Keratinocyte (primary cell): ENCODE measurements at regions not wholly inside any gene's neighbourhood (a gene's known extent, or its start where the extent isn't known, plus 50 kb on each side); places are given as distances from the start of the nearest gene placed in this dataset.

ENCODE experiments used
- DNase-seq: peaks from one replicate; pipeline ENCODE4 v3.0.0-alpha.2; 2011; ENCODE audit warnings: low read depth, missing footprints, low spot score
- FAIRE-seq: peaks from 2 replicates; lab custom pipeline; 2011; peaks lifted over from hg19 to GRCh38; lab: Jason Lieb, UNC
- H2AFZ ChIP-seq: 2 replicates; pipeline ENCODE4 v1.6.0; 2012; ENCODE audit warnings: low read length, control low read depth, inconsistent platforms; ENCODE audit not compliant: control insufficient read depth
- H3K27ac ChIP-seq: 2 replicates; pipeline ENCODE4 v1.5.1; 2011; ENCODE audit warnings: low read length; ENCODE audit not compliant: control insufficient read depth, insufficient read depth
- H3K27me3 ChIP-seq: 3 replicates; pipeline ENCODE4 v1.6.0; 2011; ENCODE audit warnings: low read length; ENCODE audit not compliant: control insufficient read depth, insufficient read depth; ENCODE audit errors: extremely low read depth
- H3K36me3 ChIP-seq, 2 experiments: 2 replicates in 1 of 2; 3 replicates in 1 of 2; pipeline ENCODE4 v1.5.1; 2011; ENCODE audit warnings: low read length in 2 of 2, mild to moderate bottlenecking in 1 of 2; ENCODE audit not compliant: control insufficient read depth in 2 of 2, insufficient read depth in 2 of 2; ENCODE audit errors: extremely low read depth in 1 of 2
- H3K4me1 ChIP-seq: 3 replicates; pipeline ENCODE4 v1.5.1; 2011; ENCODE audit warnings: low read length; ENCODE audit not compliant: control insufficient read depth, insufficient read depth; ENCODE audit errors: extremely low read depth
- H3K4me2 ChIP-seq: 3 replicates; pipeline ENCODE4 v1.6.0; 2011; ENCODE audit warnings: low read depth, low read length; ENCODE audit not compliant: control insufficient read depth, insufficient read depth; ENCODE audit errors: extremely low read depth
- H3K4me3 ChIP-seq, 3 experiments: fragments of 200-600 bp in 1 of 3; sonication (generic) in 1 of 3; 2 replicates in 2 of 3; 3 replicates in 1 of 3; pipeline ENCODE4 v1.5.1; 2011 to 2016; ENCODE audit warnings: low read length in 3 of 3, mild to moderate bottlenecking in 3 of 3, control low read depth in 2 of 3, inconsistent platforms in 1 of 3, low read depth in 1 of 3, mixed read lengths in 1 of 3, mixed run types in 1 of 3, moderate library complexity in 1 of 3; ENCODE audit not compliant: control insufficient read depth in 2 of 3, insufficient read depth in 2 of 3; ENCODE audit errors: extremely low read depth in 1 of 3
- H3K79me2 ChIP-seq: 2 replicates; pipeline ENCODE4 v1.6.0; 2012; ENCODE audit warnings: low read length; ENCODE audit not compliant: control insufficient read depth, insufficient read depth
- H3K9ac ChIP-seq: 3 replicates; pipeline ENCODE4 v1.6.0; 2011; ENCODE audit warnings: low read length; ENCODE audit not compliant: control insufficient read depth, insufficient read depth; ENCODE audit errors: extremely low read depth
- H3K9me1 ChIP-seq: 3 replicates; pipeline ENCODE4 v1.6.0; 2011; ENCODE audit warnings: low read length; ENCODE audit not compliant: control insufficient read depth, insufficient read depth; ENCODE audit errors: extremely low read depth
- H3K9me3 ChIP-seq: 2 replicates; pipeline ENCODE4 v1.5.1; 2012; ENCODE audit warnings: low read depth, low read length; ENCODE audit not compliant: control insufficient read depth
- H4K20me1 ChIP-seq: 3 replicates; pipeline ENCODE4 v1.6.0; 2011; ENCODE audit warnings: low read length; ENCODE audit not compliant: control insufficient read depth, insufficient read depth; ENCODE audit errors: extremely low read depth
- EZH2 ChIP-seq: IDR thresholded peaks from one replicate; pipeline ENCODE4 v1.6.1; 2012; ENCODE audit warnings: inconsistent platforms, mild to moderate bottlenecking, low read length, moderate library complexity
- dilution Hi-C: fragments of 300-500 bp; cut with MboI; formaldehyde crosslinking; loops from one replicate; pipeline ENCODE4 v1.7.0; 2020; ENCODE audit warnings: low sequenced_read_pairs; ENCODE audit not compliant: extremely low pct_ligation_motif_present
- TF ChIP-seq, protein P1 (sequence below), 3 experiments: IDR thresholded peaks in 1 of 3; conservative IDR thresholded peaks in 1 of 3; optimal IDR thresholded peaks in 1 of 3; 2 replicates in 2 of 3; 3 replicates in 1 of 3; pipeline versions ENCODE3 to v1.5.1; 2011; ENCODE audit warnings: low read length in 3 of 3, mild to moderate bottlenecking in 3 of 3, moderate library complexity in 2 of 3, control low read depth in 1 of 3, inconsistent platforms in 1 of 3; ENCODE audit not compliant: insufficient read depth in 2 of 3; ENCODE audit errors: extremely low read depth in 1 of 3

DNA sequence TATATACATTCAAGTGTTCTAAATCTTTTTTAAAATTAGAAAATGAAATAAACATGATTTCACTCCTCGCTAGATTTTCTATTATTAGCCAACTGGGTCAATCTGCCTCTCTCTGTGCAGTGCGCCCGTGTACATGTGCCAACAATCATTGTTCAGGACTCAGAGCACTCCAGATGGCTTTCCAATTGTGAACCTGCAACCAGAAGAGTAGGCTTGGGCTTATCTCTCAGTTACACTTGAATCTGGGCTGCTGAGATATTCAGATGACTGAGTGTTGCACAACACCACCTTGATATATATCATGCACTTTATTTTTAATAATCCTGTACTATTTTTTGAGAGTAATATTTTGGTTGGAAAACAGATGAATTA lies 184.0 kb upstream of the FSTL5 start:
- H3K9me1 ChIP-seq: no peaks in the 10 kb centered on the region
- H4K20me1 ChIP-seq: no peaks in the 10 kb centered on the region
- H3K9me3 ChIP-seq: no peaks in the 10 kb centered on the region
- no peak overlapping the region for H3K27ac ChIP-seq
- FAIRE-seq (no peak), DNase-seq (no peak)
- no peaks in the 10 kb centered on the region for H3K79me2 ChIP-seq
- H3K4me1 ChIP-seq: no peaks in the 10 kb centered on the region
- no peak overlapping the region for H2AFZ ChIP-seq
- H3K27me3 ChIP-seq: no peaks in the 10 kb centered on the region
- dilution Hi-C loops: no loop called here
- no peak overlapping the region for H3K9ac ChIP-seq
- H3K4me2 ChIP-seq: no peak overlapping the region
- TF ChIP-seq EZH2: no peak
- TF ChIP-seq, protein P1, sequence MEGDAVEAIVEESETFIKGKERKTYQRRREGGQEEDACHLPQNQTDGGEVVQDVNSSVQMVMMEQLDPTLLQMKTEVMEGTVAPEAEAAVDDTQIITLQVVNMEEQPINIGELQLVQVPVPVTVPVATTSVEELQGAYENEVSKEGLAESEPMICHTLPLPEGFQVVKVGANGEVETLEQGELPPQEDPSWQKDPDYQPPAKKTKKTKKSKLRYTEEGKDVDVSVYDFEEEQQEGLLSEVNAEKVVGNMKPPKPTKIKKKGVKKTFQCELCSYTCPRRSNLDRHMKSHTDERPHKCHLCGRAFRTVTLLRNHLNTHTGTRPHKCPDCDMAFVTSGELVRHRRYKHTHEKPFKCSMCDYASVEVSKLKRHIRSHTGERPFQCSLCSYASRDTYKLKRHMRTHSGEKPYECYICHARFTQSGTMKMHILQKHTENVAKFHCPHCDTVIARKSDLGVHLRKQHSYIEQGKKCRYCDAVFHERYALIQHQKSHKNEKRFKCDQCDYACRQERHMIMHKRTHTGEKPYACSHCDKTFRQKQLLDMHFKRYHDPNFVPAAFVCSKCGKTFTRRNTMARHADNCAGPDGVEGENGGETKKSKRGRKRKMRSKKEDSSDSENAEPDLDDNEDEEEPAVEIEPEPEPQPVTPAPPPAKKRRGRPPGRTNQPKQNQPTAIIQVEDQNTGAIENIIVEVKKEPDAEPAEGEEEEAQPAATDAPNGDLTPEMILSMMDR (optimal IDR thresholded peaks at IDR 0.05 in 1 of 3, IDR thresholded peaks at IDR 0.05 in 1 of 3, conservative IDR thresholded peaks at IDR 0.05 in 1 of 3; ENCODE audit: extremely low read depth in 1 of 3, insufficient read depth in 2 of 3, low read length in 3 of 3): no peak
- no peak overlapping the region for H3K4me3 ChIP-seq
- no peaks in the 10 kb centered on the region for H3K36me3 ChIP-seq

DNA sequence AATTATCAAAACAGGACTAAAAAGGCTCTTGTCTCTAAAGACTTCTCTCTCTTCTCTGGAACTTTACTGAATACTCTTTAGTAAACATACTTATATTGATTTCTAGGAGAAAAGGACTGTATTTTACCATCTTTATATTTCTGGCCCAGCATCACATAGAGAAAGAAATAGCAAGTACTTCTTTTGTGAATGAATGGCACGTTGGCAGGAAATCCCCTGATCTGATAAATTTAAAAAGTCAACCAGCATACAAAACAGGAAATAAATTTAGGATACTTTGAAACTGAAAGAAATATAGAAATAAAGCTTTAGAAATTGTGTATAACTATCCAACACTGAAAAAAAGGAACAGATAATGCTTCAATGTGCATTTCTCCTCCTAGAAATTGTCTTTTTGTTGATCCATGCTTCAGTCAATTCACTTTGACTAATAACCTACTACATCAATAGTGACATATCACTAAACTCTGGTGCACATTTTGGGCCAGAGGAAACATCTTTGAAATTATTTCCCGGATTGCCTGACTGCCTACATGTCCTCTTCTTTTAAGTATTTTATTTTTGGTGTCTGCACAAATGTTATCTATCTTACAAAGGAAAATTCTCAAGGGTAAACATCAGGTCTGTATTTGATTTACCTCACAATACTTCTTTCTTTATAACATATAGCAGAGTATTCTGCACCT lies 183.5 kb upstream of the FSTL5 start:
- H3K27me3 ChIP-seq: no peaks in the 10 kb centered on the region
- H3K4me2 ChIP-seq: no peak overlapping the region
- no peak overlapping the region for H3K4me3 ChIP-seq
- no peak overlapping the region for H3K9ac ChIP-seq
- TF ChIP-seq EZH2: no peak
- TF ChIP-seq, protein P1 (optimal IDR thresholded peaks at IDR 0.05 in 1 of 3, IDR thresholded peaks at IDR 0.05 in 1 of 3, conservative IDR thresholded peaks at IDR 0.05 in 1 of 3; ENCODE audit: extremely low read depth in 1 of 3, insufficient read depth in 2 of 3, low read length in 3 of 3): no peak
- H3K36me3 ChIP-seq: no peaks in the 10 kb centered on the region
- dilution Hi-C loops: no loop called here
- no peaks in the 10 kb centered on the region for H3K4me1 ChIP-seq
- no peak overlapping the region for H2AFZ ChIP-seq
- FAIRE-seq: no peak
- no peaks in the 10 kb centered on the region for H4K20me1 ChIP-seq
- H3K79me2 ChIP-seq: no peaks in the 10 kb centered on the region
- no peaks in the 10 kb centered on the region for H3K9me3 ChIP-seq
- DNase-seq: no peak
- no peaks in the 10 kb centered on the region for H3K9me1 ChIP-seq
- H3K27ac ChIP-seq: no peak overlapping the region
